GM21825 (cell line): ENCODE measurements at regions not wholly inside any gene's neighbourhood (a gene's known extent, or its start where the extent isn't known, plus 50 kb on each side); places are given as distances from the start of the nearest gene placed in this dataset.
"Not testable (repeated sequence)": the region's sequence is repeated elsewhere in the genome, so short reads cannot be mapped to it uniquely, and the experiment has no call there.

ENCODE experiments used
- ATAC-seq: cut with Tn5 transposase; IDR thresholded peaks from one replicate; pipeline ENCODE4 v1.9.1; 2021; ENCODE audit warnings: mild to moderate bottlenecking, moderate library complexity; ENCODE audit not compliant: unreplicated experiment

GRCh38 chr5:23103566-23103965 lies 250.4 kb upstream of the CDH12 start:
- ATAC-seq = no peak

GRCh38 chr5:23095418-23095817 lies 242.3 kb upstream of the CDH12 start:
- not testable (repeated sequence) for ATAC-seq

GRCh38 chr5:23089286-23089685 lies 236.1 kb upstream of the CDH12 start:
- no peak for ATAC-seq

- ATAC-seq = no peak
Measured at GRCh38 chr5:23084815-23085214, 231.7 kb upstream of the CDH12 start.

GRCh38 chr5:23072179-23072578 lies 219.0 kb upstream of the CDH12 start:
- no peak for ATAC-seq

GRCh38 chr5:23071682-23072081 lies 218.5 kb upstream of the CDH12 start:
- ATAC-seq = no peak

GRCh38 chr5:23064710-23065109 lies 211.6 kb upstream of the CDH12 start:
- no peak for ATAC-seq

- no peak for ATAC-seq
Measured at GRCh38 chr5:23053846-23054245, 200.7 kb upstream of the CDH12 start.

- ATAC-seq = no peak
Measured at GRCh38 chr5:23042226-23042625, 189.1 kb upstream of the CDH12 start.

GRCh38 chr5:23035555-23036090 lies 182.5 kb upstream of the CDH12 start:
- no peak for ATAC-seq

- ATAC-seq = no peak
Measured at GRCh38 chr5:23033864-23034263, 180.7 kb upstream of the CDH12 start.

GRCh38 chr5:23029290-23029689 lies 176.1 kb upstream of the CDH12 start:
- no peak for ATAC-seq

GRCh38 chr5:23028445-23029021 lies 175.4 kb upstream of the CDH12 start:
- ATAC-seq = no peak

- no peak for ATAC-seq
Measured at GRCh38 chr5:23027830-23028229, 174.7 kb upstream of the CDH12 start.

GRCh38 chr5:23027331-23027730 lies 174.2 kb upstream of the CDH12 start:
- ATAC-seq = no peak

GRCh38 chr5:23026252-23027170 lies 173.4 kb upstream of the CDH12 start:
- ATAC-seq = no peak

- ATAC-seq = no peak
Measured at GRCh38 chr5:23025629-23026233, 172.6 kb upstream of the CDH12 start.

GRCh38 chr5:23024470-23024869 lies 171.3 kb upstream of the CDH12 start:
- no peak for ATAC-seq

- ATAC-seq = no peak
Measured at GRCh38 chr5:23014825-23015224, 161.7 kb upstream of the CDH12 start.

- no peak for ATAC-seq
Measured at GRCh38 chr5:23014266-23014665, 161.1 kb upstream of the CDH12 start.

- no peak for ATAC-seq
Measured at GRCh38 chr5:23013395-23013998, 160.4 kb upstream of the CDH12 start.
